Dendritic cell treated with granulocyte-macrophage colony-stimulating factor and Interleukin-4, amounts not matched to agents 40 ng/mL and 50 ng/mL, for 4 days (primary cell): ENCODE measurements at regions not wholly inside any gene's neighbourhood (a gene's known extent, or its start where the extent isn't known, plus 50 kb on each side); places are given as distances from the start of the nearest gene placed in this dataset.

ENCODE experiments used
- H3K27ac Mint-ChIP-seq: one replicate; pipeline ENCODE4 v1.8.0; 2022; ENCODE audit warnings: mild to moderate bottlenecking, mixed read lengths
- H3K27me3 Mint-ChIP-seq: one replicate; pipeline ENCODE4 v1.8.0; 2022; ENCODE audit warnings: mild to moderate bottlenecking, mixed read lengths
- H3K36me3 Mint-ChIP-seq: one replicate; pipeline ENCODE4 v1.8.0; 2022; ENCODE audit warnings: low read depth, mixed read lengths
- H3K4me1 Mint-ChIP-seq: one replicate; pipeline ENCODE4 v1.8.0; 2022; ENCODE audit warnings: low read depth, mixed read lengths
- H3K4me3 Mint-ChIP-seq: one replicate; pipeline ENCODE4 v1.8.0; 2022; ENCODE audit warnings: mild to moderate bottlenecking, moderate library complexity, mixed read lengths
- H3K9me3 Mint-ChIP-seq: one replicate; pipeline ENCODE4 v1.8.0; 2022; ENCODE audit warnings: mixed read lengths
- intact Hi-C: fragments of 100-400 bp; cut with micrococcal nuclease; formaldehyde crosslinking; loops from one replicate; pipeline ENCODE4 v1.15.0; 2022

GRCh38 chr21:18603980-18604379 lies 200.4 kb upstream of the TMPRSS15 start:
- no peak overlapping the region for H3K4me3 Mint-ChIP-seq
- no peaks in the 10 kb centered on the region for H3K4me1 Mint-ChIP-seq
- H3K27ac Mint-ChIP-seq, result no peak overlapping the region
- no peaks in the 10 kb centered on the region for H3K9me3 Mint-ChIP-seq
- H3K36me3 Mint-ChIP-seq, result no peaks in the 10 kb centered on the region
- intact Hi-C loops, result no loop called here
- no peaks in the 10 kb centered on the region for H3K27me3 Mint-ChIP-seq

GRCh38 chr21:18608226-18608625 lies 204.6 kb upstream of the TMPRSS15 start:
- Mint-ChIP-seq H3K27ac (no peak overlapping the region), H3K4me1 (no peaks in the 10 kb centered on the region), H3K4me3 (no peak overlapping the region), H3K27me3 (no peaks in the 10 kb centered on the region), H3K9me3 (no peaks in the 10 kb centered on the region), H3K36me3 (no peaks in the 10 kb centered on the region)
- intact Hi-C loops, result no loop called here

GRCh38 chr21:18614303-18614702 lies 210.7 kb upstream of the TMPRSS15 start:
- Mint-ChIP-seq H3K4me3 (no peak overlapping the region), H3K9me3 (no peaks in the 10 kb centered on the region), H3K36me3 (no peaks in the 10 kb centered on the region), H3K27ac (no peak overlapping the region), H3K27me3 (no peaks in the 10 kb centered on the region), H3K4me1 (no peaks in the 10 kb centered on the region)
- intact Hi-C loops, result no loop called here

- H3K4me3 Mint-ChIP-seq, result no peak overlapping the region
These were observed 213.7 kb upstream of the TMPRSS15 start for GRCh38 chr21:18617291-18617690.

GRCh38 chr21:18620436-18620835 lies 216.9 kb upstream of the TMPRSS15 start:
- H3K27ac Mint-ChIP-seq, result no peak overlapping the region
- H3K36me3 Mint-ChIP-seq, result no peaks in the 10 kb centered on the region
- no peaks in the 10 kb centered on the region for H3K27me3 Mint-ChIP-seq
- H3K4me3 Mint-ChIP-seq, result no peak overlapping the region
- intact Hi-C loops, result no loop called here
- no peaks in the 10 kb centered on the region for H3K9me3 Mint-ChIP-seq
- H3K4me1 Mint-ChIP-seq, result no peaks in the 10 kb centered on the region

More at GRCh38 chr21:18617291-18617690, 213.7 kb upstream of the TMPRSS15 start:
- intact Hi-C loops, result no loop called here
- no peak overlapping the region for H3K27ac Mint-ChIP-seq
- H3K9me3 Mint-ChIP-seq, result no peaks in the 10 kb centered on the region
- no peaks in the 10 kb centered on the region for H3K36me3 Mint-ChIP-seq
- H3K4me1 Mint-ChIP-seq, result no peaks in the 10 kb centered on the region
- H3K27me3 Mint-ChIP-seq, result no peaks in the 10 kb centered on the region

GRCh38 chr21:18622383-18622782 lies 218.8 kb upstream of the TMPRSS15 start:
- Mint-ChIP-seq H3K4me3 (no peak overlapping the region), H3K9me3 (no peaks in the 10 kb centered on the region), H3K27ac (no peak overlapping the region), H3K4me1 (no peaks in the 10 kb centered on the region), H3K27me3 (no peaks in the 10 kb centered on the region), H3K36me3 (no peaks in the 10 kb centered on the region)
- intact Hi-C loops, result no loop called here

GRCh38 chr21:18630446-18630845 lies 226.9 kb upstream of the TMPRSS15 start:
- no peaks in the 10 kb centered on the region for H3K4me1 Mint-ChIP-seq
- H3K4me3 Mint-ChIP-seq, result no peak overlapping the region
- H3K27ac Mint-ChIP-seq, result no peak overlapping the region
- no peaks in the 10 kb centered on the region for H3K36me3 Mint-ChIP-seq
- intact Hi-C loops, result no loop called here
- H3K27me3 Mint-ChIP-seq, result no peaks in the 10 kb centered on the region
- H3K9me3 Mint-ChIP-seq, result peaks cover 23% of the 10 kb centered on the region

GRCh38 chr21:18636897-18637296 lies 233.3 kb upstream of the TMPRSS15 start:
- intact Hi-C loops, result no loop called here
- H3K36me3 Mint-ChIP-seq, result no peaks in the 10 kb centered on the region
- H3K9me3 Mint-ChIP-seq, result peaks cover 47% of the 10 kb centered on the region
- H3K4me1 Mint-ChIP-seq, result no peaks in the 10 kb centered on the region
- H3K27ac Mint-ChIP-seq, result no peak overlapping the region
- H3K27me3 Mint-ChIP-seq, result no peaks in the 10 kb centered on the region
- no peak overlapping the region for H3K4me3 Mint-ChIP-seq

- H3K27ac Mint-ChIP-seq, result no peak overlapping the region
- H3K36me3 Mint-ChIP-seq, result no peaks in the 10 kb centered on the region
- intact Hi-C loops, result no loop called here
- no peaks in the 10 kb centered on the region for H3K27me3 Mint-ChIP-seq
- no peak overlapping the region for H3K4me3 Mint-ChIP-seq
- no peaks in the 10 kb centered on the region for H3K4me1 Mint-ChIP-seq
- peaks cover 7% of the 10 kb centered on the region for H3K9me3 Mint-ChIP-seq
These were observed 242.5 kb upstream of the TMPRSS15 start for GRCh38 chr21:18646116-18646515.

GRCh38 chr21:18655931-18656330 lies 252.3 kb upstream of the TMPRSS15 start:
- no peaks in the 10 kb centered on the region for H3K36me3 Mint-ChIP-seq
- no peak overlapping the region for H3K27ac Mint-ChIP-seq
- H3K4me1 Mint-ChIP-seq, result no peaks in the 10 kb centered on the region
- no peak overlapping the region for H3K4me3 Mint-ChIP-seq
- intact Hi-C loops, result no loop called here
- no peaks in the 10 kb centered on the region for H3K27me3 Mint-ChIP-seq
- peaks cover 7% of the 10 kb centered on the region for H3K9me3 Mint-ChIP-seq

GRCh38 chr21:18661842-18662241 lies 258.3 kb upstream of the TMPRSS15 start:
- intact Hi-C loops, result no loop called here
- no peaks in the 10 kb centered on the region for H3K36me3 Mint-ChIP-seq
- no peaks in the 10 kb centered on the region for H3K27me3 Mint-ChIP-seq

GRCh38 chr21:18663663-18664062 lies 260.1 kb upstream of the TMPRSS15 start:
- peaks cover 31% of the 10 kb centered on the region for H3K9me3 Mint-ChIP-seq
- no peak overlapping the region for H3K27ac Mint-ChIP-seq
- H3K4me3 Mint-ChIP-seq, result no peak overlapping the region
- no peaks in the 10 kb centered on the region for H3K27me3 Mint-ChIP-seq
- H3K4me1 Mint-ChIP-seq, result no peaks in the 10 kb centered on the region
- no peaks in the 10 kb centered on the region for H3K36me3 Mint-ChIP-seq
- intact Hi-C loops, result no loop called here

More at GRCh38 chr21:18661842-18662241, 258.3 kb upstream of the TMPRSS15 start:
- no peak overlapping the region for H3K27ac Mint-ChIP-seq
- H3K9me3 Mint-ChIP-seq, result peaks cover 26% of the 10 kb centered on the region
- H3K4me1 Mint-ChIP-seq, result no peaks in the 10 kb centered on the region
- no peak overlapping the region for H3K4me3 Mint-ChIP-seq

- H3K4me3 Mint-ChIP-seq, result no peak overlapping the region
- intact Hi-C loops, result no loop called here
- no peaks in the 10 kb centered on the region for H3K27me3 Mint-ChIP-seq
- H3K4me1 Mint-ChIP-seq, result no peaks in the 10 kb centered on the region
- peaks cover 61% of the 10 kb centered on the region for H3K9me3 Mint-ChIP-seq
- H3K27ac Mint-ChIP-seq, result no peak overlapping the region
- no peaks in the 10 kb centered on the region for H3K36me3 Mint-ChIP-seq
These were observed 263.1 kb upstream of the TMPRSS15 start for GRCh38 chr21:18666725-18667124.

GRCh38 chr21:18673789-18674188 lies 270.2 kb upstream of the TMPRSS15 start:
- H3K4me1 Mint-ChIP-seq, result no peaks in the 10 kb centered on the region
- H3K9me3 Mint-ChIP-seq, result peaks cover 38% of the 10 kb centered on the region
- H3K36me3 Mint-ChIP-seq, result no peaks in the 10 kb centered on the region
- intact Hi-C loops, result no loop called here
- no peak overlapping the region for H3K4me3 Mint-ChIP-seq
- H3K27ac Mint-ChIP-seq, result no peak overlapping the region
- no peaks in the 10 kb centered on the region for H3K27me3 Mint-ChIP-seq

- Mint-ChIP-seq H3K27me3 (no peaks in the 10 kb centered on the region), H3K9me3 (no peaks in the 10 kb centered on the region), H3K27ac (no peak overlapping the region), H3K4me1 (no peaks in the 10 kb centered on the region), H3K4me3 (no peak overlapping the region), H3K36me3 (no peaks in the 10 kb centered on the region)
- intact Hi-C loops, result no loop called here
These were observed 274.0 kb upstream of the TMPRSS15 start for GRCh38 chr21:18677632-18678031.
